Stimulated activated naive CD4-positive, alpha-beta T cell treated with Interleukin-2 at 50 U/mL for 16 hours (primary cell): ENCODE measurements at regions not wholly inside any gene's neighbourhood (a gene's known extent, or its start where the extent isn't known, plus 50 kb on each side); places are given as distances from the start of the nearest gene placed in this dataset.
"Not testable (repeated sequence)": the region's sequence is repeated elsewhere in the genome, so short reads cannot be mapped to it uniquely, and the experiment has no call there.

Experiments used
- DNase-seq: peaks from one replicate; lab custom pipeline; 2025; lab: John Stamatoyannopoulos, UW

DNA sequence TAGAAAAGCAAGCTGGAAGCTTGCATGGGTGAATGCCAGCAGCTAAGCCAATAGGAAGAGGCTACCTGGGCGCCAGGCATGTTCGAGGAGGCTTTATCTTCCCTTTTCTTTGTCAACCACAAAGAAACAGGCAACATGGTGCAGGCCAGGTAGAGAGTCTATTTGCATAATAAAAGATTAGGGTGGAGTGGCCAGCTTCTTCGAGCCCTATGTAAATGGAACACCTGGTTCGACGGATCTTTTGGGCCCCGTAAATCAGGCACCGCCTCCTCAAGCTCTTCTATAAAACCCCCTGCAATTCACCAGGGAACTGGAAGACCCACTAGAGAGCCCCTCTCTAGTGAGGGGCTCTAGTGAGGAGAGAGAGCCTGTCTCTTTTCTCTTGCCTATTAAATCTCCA lies 1106.2 kb upstream of the CELF2 start:
- DNase-seq, result no peak

DNA sequence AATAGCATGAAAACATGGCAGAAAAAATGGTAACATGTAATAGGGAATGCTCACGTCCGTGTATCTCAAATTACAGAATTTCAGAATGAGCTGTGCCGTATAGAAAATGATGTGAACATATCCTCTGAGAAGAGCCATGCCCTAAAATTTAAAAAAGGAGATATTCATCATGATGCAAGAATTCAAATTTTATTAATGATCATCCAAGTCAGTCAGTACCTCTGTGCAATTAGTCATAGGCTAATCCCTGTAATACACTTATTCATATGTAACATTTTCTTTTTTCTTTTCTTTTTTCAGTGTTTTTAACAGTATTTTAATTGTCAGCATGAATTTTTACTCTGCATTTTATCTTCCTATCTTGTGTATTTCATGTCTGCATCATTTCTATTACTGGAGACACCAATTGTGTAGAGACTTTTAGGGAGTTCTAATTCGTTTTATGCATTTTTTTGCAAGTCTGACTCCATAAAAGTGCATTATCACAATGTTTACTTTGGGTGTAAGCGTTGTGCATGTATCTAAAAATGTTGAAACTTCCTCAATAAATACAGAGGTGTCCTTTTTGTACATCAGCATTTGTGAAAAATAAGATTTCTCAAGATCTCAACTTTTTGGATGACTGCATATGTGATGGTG lies 1103.7 kb upstream of the CELF2 start:
- no peak for DNase-seq

DNA sequence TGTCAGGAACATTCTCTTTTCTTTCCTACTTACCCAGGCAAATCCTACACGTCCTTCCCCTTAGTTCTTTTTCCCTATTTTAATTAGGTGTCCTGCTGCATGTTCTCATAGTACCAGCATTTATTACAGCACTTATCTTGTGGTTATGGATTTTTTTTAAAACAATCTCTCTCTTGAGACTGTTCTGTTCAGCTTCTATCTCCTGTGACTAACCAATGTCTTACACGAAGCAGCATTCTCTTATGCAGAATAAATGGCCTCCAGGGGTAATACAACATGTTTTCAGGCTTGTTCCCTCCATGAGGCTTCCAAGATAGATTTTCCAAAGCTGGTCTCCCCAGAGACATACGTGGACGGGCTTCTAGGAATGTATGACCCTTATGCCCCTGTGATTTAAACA lies 1096.1 kb upstream of the CELF2 start:
- DNase-seq, result no peak

DNA sequence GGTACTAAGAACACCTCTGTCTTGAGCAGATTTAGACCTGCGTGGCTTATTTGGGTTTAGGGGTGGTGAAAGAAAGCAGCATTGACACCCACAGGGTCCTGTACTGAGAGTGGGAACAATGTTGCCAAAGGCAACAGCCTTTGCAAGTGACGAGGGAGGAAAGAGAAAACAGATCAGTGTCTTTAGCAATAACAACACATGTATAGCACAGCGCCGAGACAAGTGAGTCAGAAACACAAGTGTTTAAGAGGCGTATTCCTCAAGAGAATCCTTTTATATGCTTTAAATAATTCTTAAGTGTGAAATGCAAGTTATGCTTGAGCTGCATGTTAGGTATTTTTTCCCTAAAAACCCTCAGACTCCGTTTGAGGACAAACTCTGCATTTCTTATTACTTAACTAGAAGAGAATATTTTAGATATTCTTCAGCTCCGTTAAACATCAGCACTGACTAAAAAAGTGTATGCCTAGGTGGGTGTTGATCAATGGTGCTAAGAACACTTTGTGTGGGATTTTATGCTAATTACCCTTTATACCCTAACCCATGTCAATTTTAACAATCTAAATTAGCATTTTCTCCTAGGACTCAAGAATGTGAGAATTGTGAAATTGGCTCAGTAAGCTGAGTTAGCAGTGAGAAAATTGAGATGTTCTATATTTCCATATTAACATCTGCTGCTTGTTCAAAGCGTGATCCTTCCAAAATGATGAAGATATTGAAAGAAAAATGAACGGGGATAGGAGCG lies 1095.4 kb upstream of the CELF2 start:
- DNase-seq, result no peak

DNA sequence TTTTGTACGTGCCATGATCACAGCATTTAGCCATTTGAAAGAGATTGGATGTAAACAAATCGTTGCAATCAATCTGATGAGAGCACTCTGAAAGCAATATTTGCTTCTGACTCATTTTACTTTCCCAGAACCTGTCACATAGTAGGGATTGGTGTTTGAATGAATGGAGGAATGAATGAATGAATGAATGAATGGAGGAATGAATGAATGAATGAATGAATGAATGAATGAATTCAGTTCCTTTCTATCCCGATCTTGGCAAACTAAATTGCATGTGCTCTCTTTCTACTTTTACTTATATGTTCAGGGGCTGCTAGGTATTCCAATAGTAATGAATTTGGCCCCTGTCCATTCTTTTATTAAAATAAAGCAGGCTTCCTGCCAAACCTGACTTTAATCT lies 1091.7 kb upstream of the CELF2 start:
- no peak for DNase-seq

DNA sequence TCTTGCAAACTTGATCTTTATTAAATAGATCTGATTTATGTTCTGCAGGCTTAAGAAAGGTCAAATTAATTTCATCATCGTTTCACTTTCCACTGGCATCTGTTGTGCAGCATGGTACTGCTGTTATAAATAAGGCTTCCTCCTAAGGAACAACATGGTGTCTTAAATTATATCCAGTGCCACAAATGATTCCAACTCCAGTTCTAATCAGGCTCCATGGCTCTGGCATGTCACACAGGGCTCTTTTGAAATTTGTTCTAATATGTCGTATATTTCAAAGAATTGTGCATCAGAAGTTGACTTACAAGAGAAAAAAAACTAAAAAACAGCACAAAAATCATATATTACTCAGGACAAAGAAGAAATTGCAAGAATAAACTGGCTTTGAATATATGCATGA lies 1090.8 kb upstream of the CELF2 start:
- DNase-seq, result no peak

DNA sequence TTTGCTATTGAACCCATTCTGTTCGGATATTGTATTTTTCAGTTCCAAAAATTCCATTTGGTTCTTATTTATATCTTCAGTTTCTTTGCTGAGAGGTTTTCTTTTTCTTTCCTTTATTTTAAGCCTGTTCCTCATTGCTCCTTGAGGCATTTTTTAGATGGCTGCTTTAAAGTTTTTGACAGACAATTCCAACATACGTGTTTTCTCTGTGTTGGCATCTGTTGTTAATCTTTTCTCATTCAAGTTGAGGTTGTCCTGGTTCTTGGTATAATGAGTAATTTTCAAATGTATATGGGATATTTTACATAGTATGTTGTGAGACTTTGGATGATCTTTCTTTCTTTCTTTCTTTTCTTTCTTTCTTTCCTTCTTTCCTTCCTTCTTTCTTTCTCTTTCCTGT lies 1078.0 kb upstream of the CELF2 start:
- no peak for DNase-seq

DNA sequence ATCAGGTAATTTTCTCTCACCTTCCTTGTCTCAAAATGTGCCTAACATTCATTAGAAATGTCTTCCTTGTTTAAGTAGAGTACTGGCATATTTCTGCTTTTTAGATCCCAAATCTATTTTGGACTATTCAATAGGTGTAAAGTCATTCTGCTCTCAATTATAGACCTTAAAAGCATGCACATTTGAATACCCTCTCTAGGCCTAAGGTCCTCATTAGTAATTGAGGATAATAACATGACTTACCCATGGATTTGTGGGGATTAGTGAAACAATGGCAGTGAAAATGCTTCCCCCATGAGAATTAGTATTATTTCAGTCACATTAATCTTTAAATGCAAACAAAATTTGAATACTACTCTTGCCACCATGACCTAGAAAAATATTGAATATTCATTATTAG lies 1073.0 kb upstream of the CELF2 start:
- no peak for DNase-seq

DNA sequence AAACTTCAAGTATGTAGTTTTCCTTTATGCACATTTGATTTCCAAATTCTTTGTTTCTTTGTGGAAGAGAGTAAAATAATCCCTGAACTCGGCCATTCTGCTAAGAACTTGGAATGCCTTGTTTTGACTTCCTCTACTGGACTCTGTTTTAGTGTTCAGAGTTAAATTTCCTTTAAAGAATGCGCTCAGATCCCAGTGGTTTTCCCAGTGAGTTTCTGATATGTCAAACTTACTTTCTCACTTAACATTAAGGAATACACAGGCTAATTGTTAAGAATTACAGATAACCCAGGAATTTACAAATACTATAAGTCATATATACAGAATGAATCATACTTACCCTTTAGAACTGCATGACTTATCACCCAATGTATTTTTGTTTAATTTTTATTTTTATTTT lies 1067.6 kb upstream of the CELF2 start:
- no peak for DNase-seq

DNA sequence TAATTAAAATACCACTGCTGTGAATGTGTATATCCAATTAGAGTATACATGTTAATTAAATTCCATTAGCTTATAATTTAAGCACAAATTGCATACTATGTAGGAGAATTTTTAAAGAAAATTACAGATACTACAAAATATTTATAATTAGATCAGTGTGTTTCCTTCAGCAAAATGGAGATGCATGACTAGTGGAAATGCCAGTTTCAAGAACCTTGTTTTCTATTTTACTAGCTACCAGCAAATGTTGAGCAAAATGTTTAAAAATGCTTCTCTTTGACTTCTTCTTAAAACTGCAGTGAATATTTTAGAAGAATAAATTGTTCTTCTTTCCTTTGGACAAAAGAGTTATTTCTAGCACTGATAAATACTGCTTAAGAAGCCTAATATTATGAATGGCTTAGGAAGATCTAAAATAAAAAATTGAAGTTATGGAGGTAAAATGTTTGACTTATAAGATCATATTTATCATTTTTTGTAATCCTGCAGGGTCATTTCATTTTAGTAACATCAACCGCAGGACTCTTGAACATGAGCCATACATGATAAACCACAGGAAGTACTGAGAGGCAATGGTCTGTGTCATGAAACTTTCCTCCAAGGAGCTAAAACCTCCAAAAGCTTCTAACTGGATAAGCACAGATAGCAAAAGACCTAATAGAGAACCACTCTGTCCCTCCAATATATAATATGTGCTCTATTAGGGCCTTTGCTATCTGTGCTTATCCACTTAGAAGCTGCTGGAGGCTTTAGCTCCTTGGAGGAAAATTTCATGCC lies 1066.0 kb upstream of the CELF2 start:
- DNase-seq, result no peak

DNA sequence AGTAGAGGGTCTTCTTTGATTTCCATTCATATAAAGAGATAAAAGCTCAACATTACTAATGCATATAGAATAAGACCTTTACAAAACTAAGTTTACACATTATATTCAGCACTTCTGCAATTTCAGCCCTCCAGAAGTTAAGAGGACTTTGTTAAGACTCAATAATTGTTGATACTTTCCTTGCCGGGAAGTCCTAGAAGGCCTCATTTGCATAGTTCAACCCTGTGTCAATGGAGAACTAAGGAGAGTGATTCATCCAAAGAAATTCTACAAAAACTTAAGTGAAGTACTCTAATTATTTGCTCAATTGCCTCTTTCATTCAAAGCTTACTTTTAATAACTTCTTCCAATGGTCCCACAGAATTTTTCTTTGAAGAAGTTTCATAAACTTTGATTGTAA lies 1060.3 kb upstream of the CELF2 start:
- no peak for DNase-seq

DNA sequence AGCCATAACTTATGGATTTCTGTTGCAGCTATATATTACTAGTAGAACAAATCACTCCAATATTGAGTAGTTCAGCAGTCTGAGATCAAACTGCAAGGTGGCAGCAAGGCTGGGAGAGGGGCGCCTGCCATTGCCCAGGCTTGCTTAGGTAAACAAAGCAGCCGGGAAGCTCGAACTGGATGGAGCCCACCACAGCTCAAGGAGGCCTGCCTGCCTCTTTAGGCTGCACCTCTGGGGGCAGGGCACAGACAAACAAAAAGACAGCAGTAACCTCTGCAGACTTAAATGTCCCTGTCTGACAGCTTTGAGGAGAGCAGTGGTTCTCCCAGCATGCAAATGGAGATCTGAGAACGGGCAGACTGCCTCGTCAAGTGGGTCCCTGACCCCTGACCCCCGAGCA lies 1059.8 kb upstream of the CELF2 start:
- not testable (repeated sequence) for DNase-seq

DNA sequence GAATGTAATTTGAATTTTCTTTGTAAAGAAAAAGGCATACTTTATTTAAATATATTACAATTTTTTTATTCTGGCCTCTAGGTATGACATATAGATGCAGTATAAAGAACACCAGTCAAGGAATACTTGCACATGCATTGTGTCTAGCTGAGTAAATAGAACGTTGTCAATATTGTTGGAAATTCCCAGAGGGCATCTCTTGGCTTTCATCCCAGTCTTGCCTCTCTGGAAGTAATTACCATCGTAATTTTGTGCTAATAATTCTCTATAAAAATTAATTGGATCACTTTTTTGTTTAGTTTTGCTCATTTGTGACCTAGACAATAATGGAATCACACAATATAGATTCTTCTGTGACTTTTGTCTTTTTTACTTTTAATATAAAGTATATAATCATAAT lies 1052.3 kb upstream of the CELF2 start:
- DNase-seq, result no peak

DNA sequence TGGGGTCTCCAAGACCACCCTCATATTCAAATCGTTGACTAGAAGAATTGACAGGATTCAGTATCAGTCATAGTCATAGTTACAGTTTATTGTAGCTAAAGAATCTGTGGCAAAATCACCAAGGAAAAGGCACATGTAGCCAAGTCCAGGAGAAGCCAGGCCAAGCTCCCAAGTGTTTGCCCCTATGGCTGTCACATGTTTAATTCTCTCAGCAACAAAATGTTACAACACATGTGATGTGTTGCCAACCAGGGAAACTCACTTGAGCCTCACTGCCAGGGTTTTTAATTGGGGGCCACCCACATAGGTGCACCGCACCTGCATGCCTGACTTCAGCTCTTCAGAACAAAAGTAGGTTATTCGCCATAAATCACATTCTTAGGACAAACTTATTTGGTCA lies 1030.9 kb upstream of the CELF2 start:
- DNase-seq, result no peak

DNA sequence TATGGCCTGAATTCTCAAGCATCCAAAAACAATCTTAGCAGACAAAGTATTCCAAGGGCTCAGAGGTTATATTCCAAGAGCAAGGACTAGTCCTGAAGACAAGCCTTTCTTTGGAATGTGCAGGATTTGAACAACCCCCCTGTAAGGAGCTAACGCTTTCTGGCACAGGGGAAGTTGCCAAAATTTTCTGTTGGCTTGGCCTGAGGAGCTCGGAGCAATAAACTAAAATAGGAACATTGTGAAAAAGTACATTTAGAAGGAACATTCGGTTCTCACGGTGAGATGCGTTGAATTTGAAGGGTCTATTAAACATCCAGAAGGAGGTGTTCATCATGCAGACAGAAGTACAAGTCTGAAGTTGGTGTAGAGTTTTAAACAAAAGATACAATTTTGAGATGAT lies 1030.5 kb upstream of the CELF2 start:
- no peak for DNase-seq

DNA sequence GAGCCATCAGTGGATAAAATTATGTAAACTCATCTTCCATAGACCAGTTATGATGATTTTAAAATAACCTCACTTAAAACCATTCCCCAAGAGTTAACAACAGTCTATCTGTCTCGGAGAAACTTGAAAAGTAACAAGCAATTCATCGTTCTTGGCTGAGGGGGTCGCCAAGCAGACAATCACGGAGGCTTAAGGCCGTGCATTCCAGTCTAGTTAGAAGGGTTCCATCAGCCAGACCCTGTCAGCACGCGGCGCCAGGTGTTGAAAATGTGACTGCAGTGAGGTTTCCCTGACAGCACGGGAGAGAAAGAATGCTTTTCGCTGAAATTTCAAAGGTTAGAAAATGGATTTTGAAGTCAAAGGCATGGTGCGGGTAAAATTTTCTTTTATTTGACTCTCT lies 1025.0 kb upstream of the CELF2 start:
- no peak for DNase-seq

DNA sequence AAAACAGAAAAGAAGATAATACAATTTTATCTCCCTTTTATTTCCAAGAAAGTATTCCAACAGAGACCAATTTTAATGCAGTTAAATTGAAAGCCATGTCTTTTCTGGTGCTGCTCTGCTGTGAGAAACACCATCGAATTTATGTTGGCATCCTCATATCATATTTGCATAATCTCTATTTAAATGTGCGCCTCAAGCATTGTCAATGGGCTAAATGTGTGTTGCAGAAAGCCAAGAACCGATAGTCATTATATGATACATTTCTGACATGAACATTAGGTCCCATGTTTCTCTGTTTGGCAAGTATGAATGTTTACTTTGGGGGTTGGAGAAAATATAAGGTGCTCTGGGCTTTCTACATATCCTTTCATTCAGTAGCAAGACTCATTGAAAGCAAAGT lies 1023.5 kb upstream of the CELF2 start:
- DNase-seq, result no peak

DNA sequence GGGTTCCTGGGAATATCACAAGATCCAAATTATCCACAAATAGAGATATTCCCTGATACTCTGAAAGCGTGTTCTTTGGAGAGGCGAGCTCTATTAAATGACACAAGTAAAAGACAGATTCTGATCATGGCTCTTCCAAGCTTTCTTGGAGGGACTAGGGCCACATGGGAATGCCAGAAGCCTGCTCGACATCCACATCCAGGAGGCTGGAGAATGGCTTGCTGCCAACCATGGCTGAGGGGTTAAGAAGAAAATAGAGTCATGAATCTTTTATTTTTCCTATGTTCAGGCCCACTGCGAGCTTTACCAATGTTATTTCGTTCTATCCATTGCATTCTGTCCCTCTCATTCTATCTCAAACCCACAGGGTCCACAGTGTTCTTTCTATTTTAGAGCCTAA lies 1018.0 kb upstream of the CELF2 start:
- no peak for DNase-seq

DNA sequence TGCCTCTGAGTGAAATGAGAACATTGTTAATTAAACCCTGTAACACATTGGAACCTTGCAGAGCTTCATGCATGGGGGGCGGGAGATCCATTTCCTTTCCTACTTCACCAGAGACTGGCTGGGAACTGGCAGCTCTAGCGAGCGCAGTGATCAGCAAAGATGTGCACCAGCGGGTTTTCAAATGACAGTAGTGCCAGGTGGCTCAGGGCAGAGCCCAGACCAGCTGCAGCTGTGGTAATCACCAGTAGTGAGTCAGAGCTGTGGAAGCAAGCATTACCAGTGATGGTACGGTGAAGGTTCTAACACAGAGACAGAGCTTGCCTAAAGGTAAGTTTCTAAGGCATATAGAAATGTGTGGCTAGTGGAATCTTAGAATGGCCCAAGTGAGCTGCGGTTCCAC lies 1009.7 kb upstream of the CELF2 start:
- DNase-seq, result no peak

DNA sequence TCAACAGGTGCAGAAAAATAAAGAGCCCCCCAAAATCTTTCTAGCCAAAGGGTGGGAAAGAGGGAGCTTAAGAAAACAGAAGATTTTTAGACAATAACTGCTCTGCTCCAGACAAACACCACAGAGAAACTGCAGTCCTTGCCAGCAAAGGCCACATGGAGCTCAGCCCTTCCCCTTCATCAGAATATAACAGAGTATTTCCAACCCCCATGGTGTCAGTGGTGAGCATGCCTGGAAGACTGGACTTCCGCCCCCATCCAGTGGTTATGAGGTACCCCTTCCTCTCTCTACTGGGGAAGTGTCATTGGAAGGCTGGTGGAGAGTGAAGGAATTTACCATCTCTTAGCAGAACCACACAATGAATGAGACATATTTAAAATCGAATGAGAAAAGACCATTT lies 1007.3 kb upstream of the CELF2 start:
- no peak for DNase-seq

DNA sequence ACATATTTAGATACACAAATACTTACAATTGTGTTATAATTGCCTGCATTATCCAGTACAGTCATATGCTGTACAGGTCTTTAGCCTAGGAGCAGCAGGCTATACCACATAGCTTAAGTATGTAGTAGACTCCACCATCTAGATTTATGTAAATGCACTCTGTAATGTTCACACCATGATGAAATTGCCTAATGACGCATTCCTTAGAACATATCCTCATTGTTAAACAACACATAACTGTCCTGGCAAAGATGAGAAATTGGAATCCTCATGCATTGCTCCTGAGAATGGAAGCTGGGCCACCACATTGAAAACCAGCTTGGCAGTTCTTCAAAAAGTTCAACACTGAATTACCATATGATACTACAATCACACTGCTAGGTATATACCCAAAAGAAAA lies 1002.8 kb upstream of the CELF2 start:
- no peak for DNase-seq

DNA sequence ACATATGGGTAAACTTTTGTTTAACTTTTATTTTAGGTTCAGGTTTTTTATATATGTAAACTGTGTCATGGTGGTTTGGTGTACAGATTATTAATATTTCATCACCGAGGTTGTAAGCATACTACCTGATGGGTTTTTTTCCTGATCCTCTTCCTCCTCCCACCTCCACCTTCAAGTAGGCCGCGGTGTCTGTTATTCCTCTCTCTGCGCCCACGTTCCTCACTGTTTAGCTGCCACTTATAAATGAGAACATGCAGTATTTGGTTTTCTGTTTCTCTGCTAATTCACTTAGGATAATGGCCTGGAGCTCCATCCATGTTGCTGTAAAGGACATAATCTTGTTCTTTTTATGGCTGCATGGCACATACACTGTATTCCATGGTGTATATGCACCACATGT lies 1000.0 kb upstream of the CELF2 start:
- DNase-seq, result no peak

DNA sequence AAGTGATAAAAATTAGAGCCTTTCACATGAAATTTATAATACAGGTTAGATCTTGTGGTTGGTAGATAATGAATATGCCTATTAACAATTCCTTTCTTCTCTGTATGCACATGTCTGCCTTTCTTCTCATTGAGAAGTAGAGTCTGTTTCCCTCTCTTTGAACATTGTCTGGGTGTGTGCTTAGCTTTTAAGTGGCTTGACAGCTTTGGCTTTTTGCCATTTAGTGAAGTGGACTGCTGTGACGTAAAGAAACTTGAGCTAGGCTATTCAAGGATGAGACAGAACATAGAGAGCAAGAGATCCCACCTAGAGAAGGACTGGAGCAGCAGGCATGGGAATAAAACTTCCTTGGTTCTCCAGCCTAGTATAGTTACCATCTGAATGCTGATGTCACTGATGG lies 996.7 kb upstream of the CELF2 start:
- no peak for DNase-seq
